GM23338 (cell line): ENCODE measurements at regions not wholly inside any gene's neighbourhood (a gene's known extent, or its start where the extent isn't known, plus 50 kb on each side); places are given as distances from the start of the nearest gene placed in this dataset.

Source experiments
- ATAC-seq: fragments of 200-7000 bp; cut with Tn5 transposase; 3 replicates; pipeline ENCODE4 v1.9.1; 2020
- DNase-seq: peaks from one replicate; pipeline ENCODE4 v3.0.0-alpha.2; 2015; ENCODE audit warnings: low spot score
- H2AFZ ChIP-seq: fragments of 200-600 bp; sonication (generic); 2 replicates; pipeline ENCODE4 v1.8.0; 2016; ENCODE audit warnings: antibody characterized with exemption, mild to moderate bottlenecking, moderate library complexity
- H3F3A ChIP-seq: fragments of 200-600 bp; sonication (generic); replicated peaks from 2 replicates; pipeline ENCODE4 v1.8.0; 2017; ENCODE audit warnings: antibody characterized with exemption, mixed run types, low read depth
- H3K27ac ChIP-seq: fragments of 200-600 bp; sonication (generic); 2 replicates; pipeline ENCODE4 v1.6.1; 2016; ENCODE audit warnings: low read depth
- H3K27me3 ChIP-seq: fragments of 200-600 bp; sonication (generic); 2 replicates; pipeline ENCODE4 v1.8.0; 2016; ENCODE audit warnings: mild to moderate bottlenecking, mixed run types, moderate library complexity; ENCODE audit not compliant: insufficient read depth
- H3K36me3 ChIP-seq: fragments of 200-600 bp; sonication (generic); 2 replicates; pipeline ENCODE4 v1.8.0; 2016; ENCODE audit warnings: mild to moderate bottlenecking; ENCODE audit not compliant: insufficient read depth
- H3K4me1 ChIP-seq: fragments of 200-600 bp; sonication (generic); 2 replicates; pipeline ENCODE4 v1.8.0; 2016; ENCODE audit warnings: mild to moderate bottlenecking, moderate library complexity; ENCODE audit not compliant: insufficient read depth
- H3K4me2 ChIP-seq: fragments of 200-600 bp; sonication (generic); 2 replicates; pipeline ENCODE4 v1.7.1; 2017; ENCODE audit warnings: mixed run types
- H3K4me3 ChIP-seq: fragments of 200-600 bp; sonication (generic); 2 replicates; pipeline ENCODE4 v1.6.1; 2016; ENCODE audit warnings: mixed run types
- H3K79me2 ChIP-seq: fragments of 200-600 bp; sonication (generic); replicated peaks from 2 replicates; pipeline ENCODE4 v1.8.0; 2017; ENCODE audit warnings: mild to moderate bottlenecking; ENCODE audit not compliant: insufficient read depth
- H3K9me2 ChIP-seq: fragments of 200-600 bp; sonication (generic); 2 replicates; pipeline ENCODE4 v1.8.0; 2017; ENCODE audit not compliant: insufficient read depth
- H4K20me1 ChIP-seq: fragments of 200-600 bp; sonication (generic); replicated peaks from 2 replicates; pipeline ENCODE4 v1.8.0; 2017; ENCODE audit warnings: mild to moderate bottlenecking; ENCODE audit not compliant: insufficient read depth
- H3K27ac Mint-ChIP-seq: 2 replicates; pipeline ENCODE4 v1.8.0; 2020; ENCODE audit warnings: inconsistent platforms, mild to moderate bottlenecking, moderate library complexity, mixed read lengths
- H3K27me3 Mint-ChIP-seq: 3 replicates; pipeline ENCODE4 v1.8.0; 2022; ENCODE audit warnings: low read depth, mild to moderate bottlenecking, moderate library complexity, mixed read lengths, inconsistent platforms; ENCODE audit not compliant: insufficient read depth, poor library complexity
- H3K36me3 Mint-ChIP-seq: 3 replicates; pipeline ENCODE4 v1.8.0; 2021; ENCODE audit warnings: low read depth, mild to moderate bottlenecking, inconsistent platforms, moderate library complexity, mixed read lengths
- H3K4me1 Mint-ChIP-seq: 3 replicates; pipeline ENCODE4 v1.8.0; 2020; ENCODE audit warnings: mild to moderate bottlenecking, inconsistent platforms, mixed read lengths
- H3K4me3 Mint-ChIP-seq: 3 replicates; pipeline ENCODE4 v1.8.0; 2021; ENCODE audit warnings: moderate library complexity, mild to moderate bottlenecking, inconsistent platforms, mixed read lengths
- H3K9me3 Mint-ChIP-seq: 3 replicates; pipeline ENCODE4 v1.8.0; 2020; ENCODE audit warnings: moderate library complexity, mild to moderate bottlenecking, inconsistent platforms, mixed read lengths
- CREB1 ChIP-seq: fragments of 250-450 bp; sonication (Bioruptor Pico); IDR thresholded peaks from 2 replicates; pipeline ENCODE4 v1.5.0; 2020; ENCODE audit warnings: low read depth, mild to moderate bottlenecking, moderate library complexity
- EZH2 ChIP-seq: fragments of 200-600 bp; sonication (generic); IDR thresholded peaks from one replicate; pipeline ENCODE4 v1.8.0; 2017; ENCODE audit warnings: antibody characterized with exemption, mild to moderate bottlenecking, low read depth; ENCODE audit not compliant: unreplicated experiment
- EZH2phosphoT487 ChIP-seq: fragments of 200-600 bp; sonication (generic); IDR thresholded peaks from one replicate; pipeline ENCODE4 v1.8.1; 2018; ENCODE audit warnings: antibody characterized with exemption; ENCODE audit not compliant: unreplicated experiment
- ZNF114 ChIP-seq: fragments of 250-450 bp; sonication (Bioruptor Pico); IDR thresholded peaks from 2 replicates; pipeline ENCODE4 v1.5.0; 2020; ENCODE audit warnings: mild to moderate bottlenecking, moderate library complexity
- ZNF331 ChIP-seq: fragments of 250-450 bp; sonication (Bioruptor Pico); IDR thresholded peaks from 2 replicates; pipeline ENCODE4 v1.5.0; 2020; ENCODE audit warnings: low read depth, mild to moderate bottlenecking, moderate library complexity
- TF ChIP-seq, protein P1 (sequence below): IDR thresholded peaks from one replicate; pipeline ENCODE4 v1.6.1; 2018; ENCODE audit warnings: antibody characterized with exemption; ENCODE audit not compliant: unreplicated experiment
- TF ChIP-seq, protein P2 (sequence below), 2 experiments: fragments of 200-600 bp in 1 of 2; sonication (generic) in 1 of 2; conservative IDR thresholded peaks; 2 replicates each; pipeline versions ENCODE4 v1.5.1 to v1.6.1; 2016 to 2017; ENCODE audit warnings: antibody characterized with exemption in 2 of 2, low read depth in 2 of 2, mild to moderate bottlenecking in 2 of 2, moderate library complexity in 1 of 2
- TF ChIP-seq, protein P3 (sequence below): fragments of 250-450 bp; sonication (Bioruptor Pico); IDR thresholded peaks from 2 replicates; pipeline ENCODE4 v1.5.0; 2020; ENCODE audit warnings: mild to moderate bottlenecking, moderate library complexity
- TF ChIP-seq, protein P4 (sequence below): IDR thresholded peaks from 2 replicates; pipeline ENCODE4 v1.6.1; 2016; ENCODE audit warnings: antibody characterized with exemption

DNA sequence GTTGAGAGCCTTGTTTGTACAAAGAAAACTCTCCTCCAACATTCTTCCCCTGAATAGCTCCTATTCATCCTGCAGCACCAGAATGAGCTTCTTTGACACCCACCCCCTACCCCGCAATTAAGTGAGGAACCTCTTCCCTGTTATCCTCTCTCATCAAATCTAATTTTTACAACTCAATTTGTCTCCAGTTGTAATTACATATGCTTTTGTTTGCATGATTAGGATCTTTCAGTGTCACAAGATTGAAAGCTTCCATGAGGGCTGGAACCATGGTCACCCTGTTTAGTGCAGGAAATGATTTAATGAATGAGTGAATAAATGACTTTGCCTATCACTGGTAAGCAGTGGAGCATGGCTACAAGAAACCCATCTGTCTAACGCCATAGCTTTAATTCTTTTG lies 334.6 kb upstream of the KLHL29 start:
- TF ChIP-seq ZNF331 (CRISPR knock-in tag) (no peak), ZNF114 (CRISPR knock-in tag) (no peak), EZH2phosphoT487 (no peak), CREB1 (no peak), EZH2 (no peak)
- TF ChIP-seq, protein P1, sequence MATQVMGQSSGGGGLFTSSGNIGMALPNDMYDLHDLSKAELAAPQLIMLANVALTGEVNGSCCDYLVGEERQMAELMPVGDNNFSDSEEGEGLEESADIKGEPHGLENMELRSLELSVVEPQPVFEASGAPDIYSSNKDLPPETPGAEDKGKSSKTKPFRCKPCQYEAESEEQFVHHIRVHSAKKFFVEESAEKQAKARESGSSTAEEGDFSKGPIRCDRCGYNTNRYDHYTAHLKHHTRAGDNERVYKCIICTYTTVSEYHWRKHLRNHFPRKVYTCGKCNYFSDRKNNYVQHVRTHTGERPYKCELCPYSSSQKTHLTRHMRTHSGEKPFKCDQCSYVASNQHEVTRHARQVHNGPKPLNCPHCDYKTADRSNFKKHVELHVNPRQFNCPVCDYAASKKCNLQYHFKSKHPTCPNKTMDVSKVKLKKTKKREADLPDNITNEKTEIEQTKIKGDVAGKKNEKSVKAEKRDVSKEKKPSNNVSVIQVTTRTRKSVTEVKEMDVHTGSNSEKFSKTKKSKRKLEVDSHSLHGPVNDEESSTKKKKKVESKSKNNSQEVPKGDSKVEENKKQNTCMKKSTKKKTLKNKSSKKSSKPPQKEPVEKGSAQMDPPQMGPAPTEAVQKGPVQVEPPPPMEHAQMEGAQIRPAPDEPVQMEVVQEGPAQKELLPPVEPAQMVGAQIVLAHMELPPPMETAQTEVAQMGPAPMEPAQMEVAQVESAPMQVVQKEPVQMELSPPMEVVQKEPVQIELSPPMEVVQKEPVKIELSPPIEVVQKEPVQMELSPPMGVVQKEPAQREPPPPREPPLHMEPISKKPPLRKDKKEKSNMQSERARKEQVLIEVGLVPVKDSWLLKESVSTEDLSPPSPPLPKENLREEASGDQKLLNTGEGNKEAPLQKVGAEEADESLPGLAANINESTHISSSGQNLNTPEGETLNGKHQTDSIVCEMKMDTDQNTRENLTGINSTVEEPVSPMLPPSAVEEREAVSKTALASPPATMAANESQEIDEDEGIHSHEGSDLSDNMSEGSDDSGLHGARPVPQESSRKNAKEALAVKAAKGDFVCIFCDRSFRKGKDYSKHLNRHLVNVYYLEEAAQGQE, result no peak
- TF ChIP-seq, protein P2, sequence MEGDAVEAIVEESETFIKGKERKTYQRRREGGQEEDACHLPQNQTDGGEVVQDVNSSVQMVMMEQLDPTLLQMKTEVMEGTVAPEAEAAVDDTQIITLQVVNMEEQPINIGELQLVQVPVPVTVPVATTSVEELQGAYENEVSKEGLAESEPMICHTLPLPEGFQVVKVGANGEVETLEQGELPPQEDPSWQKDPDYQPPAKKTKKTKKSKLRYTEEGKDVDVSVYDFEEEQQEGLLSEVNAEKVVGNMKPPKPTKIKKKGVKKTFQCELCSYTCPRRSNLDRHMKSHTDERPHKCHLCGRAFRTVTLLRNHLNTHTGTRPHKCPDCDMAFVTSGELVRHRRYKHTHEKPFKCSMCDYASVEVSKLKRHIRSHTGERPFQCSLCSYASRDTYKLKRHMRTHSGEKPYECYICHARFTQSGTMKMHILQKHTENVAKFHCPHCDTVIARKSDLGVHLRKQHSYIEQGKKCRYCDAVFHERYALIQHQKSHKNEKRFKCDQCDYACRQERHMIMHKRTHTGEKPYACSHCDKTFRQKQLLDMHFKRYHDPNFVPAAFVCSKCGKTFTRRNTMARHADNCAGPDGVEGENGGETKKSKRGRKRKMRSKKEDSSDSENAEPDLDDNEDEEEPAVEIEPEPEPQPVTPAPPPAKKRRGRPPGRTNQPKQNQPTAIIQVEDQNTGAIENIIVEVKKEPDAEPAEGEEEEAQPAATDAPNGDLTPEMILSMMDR (conservative IDR thresholded peaks at IDR 0.05; ENCODE audit: low read depth in 2 of 2), result no peak
- TF ChIP-seq, protein P3, sequence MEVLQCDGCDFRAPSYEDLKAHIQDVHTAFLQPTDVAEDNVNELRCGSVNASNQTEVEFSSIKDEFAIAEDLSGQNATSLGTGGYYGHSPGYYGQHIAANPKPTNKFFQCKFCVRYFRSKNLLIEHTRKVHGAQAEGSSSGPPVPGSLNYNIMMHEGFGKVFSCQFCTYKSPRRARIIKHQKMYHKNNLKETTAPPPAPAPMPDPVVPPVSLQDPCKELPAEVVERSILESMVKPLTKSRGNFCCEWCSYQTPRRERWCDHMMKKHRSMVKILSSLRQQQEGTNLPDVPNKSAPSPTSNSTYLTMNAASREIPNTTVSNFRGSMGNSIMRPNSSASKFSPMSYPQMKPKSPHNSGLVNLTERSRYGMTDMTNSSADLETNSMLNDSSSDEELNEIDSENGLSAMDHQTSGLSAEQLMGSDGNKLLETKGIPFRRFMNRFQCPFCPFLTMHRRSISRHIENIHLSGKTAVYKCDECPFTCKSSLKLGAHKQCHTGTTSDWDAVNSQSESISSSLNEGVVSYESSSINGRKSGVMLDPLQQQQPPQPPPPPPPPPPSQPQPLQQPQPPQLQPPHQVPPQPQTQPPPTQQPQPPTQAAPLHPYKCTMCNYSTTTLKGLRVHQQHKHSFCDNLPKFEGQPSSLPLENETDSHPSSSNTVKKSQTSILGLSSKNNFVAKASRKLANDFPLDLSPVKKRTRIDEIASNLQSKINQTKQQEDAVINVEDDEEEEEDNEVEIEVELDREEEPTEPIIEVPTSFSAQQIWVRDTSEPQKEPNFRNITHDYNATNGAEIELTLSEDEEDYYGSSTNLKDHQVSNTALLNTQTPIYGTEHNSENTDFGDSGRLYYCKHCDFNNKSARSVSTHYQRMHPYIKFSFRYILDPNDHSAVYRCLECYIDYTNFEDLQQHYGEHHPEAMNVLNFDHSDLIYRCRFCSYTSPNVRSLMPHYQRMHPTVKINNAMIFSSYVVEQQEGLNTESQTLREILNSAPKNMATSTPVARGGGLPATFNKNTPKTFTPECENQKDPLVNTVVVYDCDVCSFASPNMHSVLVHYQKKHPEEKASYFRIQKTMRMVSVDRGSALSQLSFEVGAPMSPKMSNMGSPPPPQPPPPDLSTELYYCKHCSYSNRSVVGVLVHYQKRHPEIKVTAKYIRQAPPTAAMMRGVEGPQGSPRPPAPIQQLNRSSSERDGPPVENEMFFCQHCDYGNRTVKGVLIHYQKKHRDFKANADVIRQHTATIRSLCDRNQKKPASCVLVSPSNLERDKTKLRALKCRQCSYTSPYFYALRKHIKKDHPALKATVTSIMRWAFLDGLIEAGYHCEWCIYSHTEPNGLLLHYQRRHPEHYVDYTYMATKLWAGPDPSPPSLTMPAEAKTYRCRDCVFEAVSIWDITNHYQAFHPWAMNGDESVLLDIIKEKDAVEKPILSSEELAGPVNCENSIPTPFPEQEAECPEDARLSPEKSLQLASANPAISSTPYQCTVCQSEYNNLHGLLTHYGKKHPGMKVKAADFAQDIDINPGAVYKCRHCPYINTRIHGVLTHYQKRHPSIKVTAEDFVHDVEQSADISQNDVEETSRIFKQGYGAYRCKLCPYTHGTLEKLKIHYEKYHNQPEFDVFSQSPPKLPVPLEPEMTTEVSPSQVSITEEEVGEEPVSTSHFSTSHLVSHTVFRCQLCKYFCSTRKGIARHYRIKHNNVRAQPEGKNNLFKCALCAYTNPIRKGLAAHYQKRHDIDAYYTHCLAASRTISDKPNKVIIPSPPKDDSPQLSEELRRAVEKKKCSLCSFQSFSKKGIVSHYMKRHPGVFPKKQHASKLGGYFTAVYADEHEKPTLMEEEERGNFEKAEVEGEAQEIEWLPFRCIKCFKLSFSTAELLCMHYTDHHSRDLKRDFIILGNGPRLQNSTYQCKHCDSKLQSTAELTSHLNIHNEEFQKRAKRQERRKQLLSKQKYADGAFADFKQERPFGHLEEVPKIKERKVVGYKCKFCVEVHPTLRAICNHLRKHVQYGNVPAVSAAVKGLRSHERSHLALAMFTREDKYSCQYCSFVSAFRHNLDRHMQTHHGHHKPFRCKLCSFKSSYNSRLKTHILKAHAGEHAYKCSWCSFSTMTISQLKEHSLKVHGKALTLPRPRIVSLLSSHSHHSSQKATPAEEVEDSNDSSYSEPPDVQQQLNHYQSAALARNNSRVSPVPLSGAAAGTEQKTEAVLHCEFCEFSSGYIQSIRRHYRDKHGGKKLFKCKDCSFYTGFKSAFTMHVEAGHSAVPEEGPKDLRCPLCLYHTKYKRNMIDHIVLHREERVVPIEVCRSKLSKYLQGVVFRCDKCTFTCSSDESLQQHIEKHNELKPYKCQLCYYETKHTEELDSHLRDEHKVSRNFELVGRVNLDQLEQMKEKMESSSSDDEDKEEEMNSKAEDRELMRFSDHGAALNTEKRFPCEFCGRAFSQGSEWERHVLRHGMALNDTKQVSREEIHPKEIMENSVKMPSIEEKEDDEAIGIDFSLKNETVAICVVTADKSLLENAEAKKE (CRISPR knock-in tag), result no peak
- TF ChIP-seq, protein P4, sequence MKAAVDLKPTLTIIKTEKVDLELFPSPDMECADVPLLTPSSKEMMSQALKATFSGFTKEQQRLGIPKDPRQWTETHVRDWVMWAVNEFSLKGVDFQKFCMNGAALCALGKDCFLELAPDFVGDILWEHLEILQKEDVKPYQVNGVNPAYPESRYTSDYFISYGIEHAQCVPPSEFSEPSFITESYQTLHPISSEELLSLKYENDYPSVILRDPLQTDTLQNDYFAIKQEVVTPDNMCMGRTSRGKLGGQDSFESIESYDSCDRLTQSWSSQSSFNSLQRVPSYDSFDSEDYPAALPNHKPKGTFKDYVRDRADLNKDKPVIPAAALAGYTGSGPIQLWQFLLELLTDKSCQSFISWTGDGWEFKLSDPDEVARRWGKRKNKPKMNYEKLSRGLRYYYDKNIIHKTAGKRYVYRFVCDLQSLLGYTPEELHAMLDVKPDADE, result no peak
- DNase-seq (no peak), ATAC-seq (no peak)
- no peak overlapping the region for H3K27ac ChIP-seq
- peaks cover 15% of the 10 kb centered on the region; the same call in 1 of the 2 replicates for H3K9me2 ChIP-seq
- H3K27ac Mint-ChIP-seq, result no peak overlapping the region
- peaks cover 3% of the 10 kb centered on the region; the same call in 1 of the 3 replicates for H3K9me3 Mint-ChIP-seq
- H3K4me3 ChIP-seq, result no peak overlapping the region
- no peaks in the 10 kb centered on the region for H3K27me3 ChIP-seq
- H3F3A ChIP-seq, result no peaks in the 10 kb centered on the region
- H3K27me3 Mint-ChIP-seq, result no peaks in the 10 kb centered on the region
- no peaks in the 10 kb centered on the region for H4K20me1 ChIP-seq
- no peaks in the 10 kb centered on the region for H3K36me3 Mint-ChIP-seq
- H3K4me2 ChIP-seq, result no peak overlapping the region
- H3K4me1 Mint-ChIP-seq, result no peaks in the 10 kb centered on the region
- no peaks in the 10 kb centered on the region for H3K36me3 ChIP-seq
- H3K79me2 ChIP-seq, result no peaks in the 10 kb centered on the region
- no peak overlapping the region for H3K4me3 Mint-ChIP-seq
- no peak overlapping the region for H2AFZ ChIP-seq
- no peaks in the 10 kb centered on the region for H3K4me1 ChIP-seq
